ENCODE measurements at regions not wholly inside any gene's neighbourhood (a gene's known extent, or its start where the extent isn't known, plus 50 kb on each side); places are given as distances from the start of the nearest gene placed in this dataset.

GRCh38 chr2:18182861-18183260 is 304.4 kb downstream of the KCNS3 start:
- DNase-seq (ENCODE audit: low read depth), result no peak

- DNase-seq (ENCODE audit: low read depth), result no peak
Observed at GRCh38 chr2:18180912-18181311, 302.4 kb downstream of the KCNS3 start.

GRCh38 chr2:18180031-18180610 is 301.7 kb downstream of the KCNS3 start:
- no peak for DNase-seq (ENCODE audit: low read depth)

GRCh38 chr2:18178736-18179349 is 300.4 kb downstream of the KCNS3 start:
- DNase-seq (ENCODE audit: low read depth), result peak; percentile 39

GRCh38 chr2:18176679-18177215 is 298.3 kb downstream of the KCNS3 start:
- DNase-seq (ENCODE audit: low read depth), result no peak

- no peak for DNase-seq (ENCODE audit: low read depth)
Observed at GRCh38 chr2:18172607-18173006, 294.1 kb downstream of the KCNS3 start.

GRCh38 chr2:18171191-18172139 is 293.0 kb downstream of the KCNS3 start:
- DNase-seq (ENCODE audit: low read depth), result peak; percentile 59

GRCh38 chr2:18170642-18171041 is 292.2 kb downstream of the KCNS3 start:
- no peak for DNase-seq (ENCODE audit: low read depth)

GRCh38 chr2:18169893-18170175 is 291.4 kb downstream of the KCNS3 start:
- DNase-seq (ENCODE audit: low read depth), result no peak

GRCh38 chr2:18169121-18169892 is 290.8 kb downstream of the KCNS3 start:
- DNase-seq (ENCODE audit: low read depth), result no peak

- DNase-seq (ENCODE audit: low read depth), result no peak
Observed at GRCh38 chr2:18167871-18168270, 289.4 kb downstream of the KCNS3 start.

GRCh38 chr2:18161681-18162080 is 283.2 kb downstream of the KCNS3 start:
- no peak for DNase-seq (ENCODE audit: low read depth)

GRCh38 chr2:18159896-18160295 is 281.4 kb downstream of the KCNS3 start:
- no peak for DNase-seq (ENCODE audit: low read depth)

GRCh38 chr2:18156421-18156820 is 278.0 kb downstream of the KCNS3 start:
- no peak for DNase-seq (ENCODE audit: low read depth)

GRCh38 chr2:18156002-18156401 is 277.5 kb downstream of the KCNS3 start:
- DNase-seq (ENCODE audit: low read depth), result no peak

GRCh38 chr2:18154812-18155211 is 276.3 kb downstream of the KCNS3 start:
- DNase-seq (ENCODE audit: low read depth), result no peak

GRCh38 chr2:18154259-18154658 is 275.8 kb downstream of the KCNS3 start:
- DNase-seq (ENCODE audit: low read depth), result no peak

GRCh38 chr2:18153741-18154140 is 275.3 kb downstream of the KCNS3 start:
- DNase-seq (ENCODE audit: low read depth), result no peak

GRCh38 chr2:18151237-18151636 is 272.8 kb downstream of the KCNS3 start:
- DNase-seq (ENCODE audit: low read depth), result no peak

GRCh38 chr2:18149660-18150246 is 271.3 kb downstream of the KCNS3 start:
- DNase-seq (ENCODE audit: low read depth), result no peak

- no peak for DNase-seq (ENCODE audit: low read depth)
Observed at GRCh38 chr2:18136881-18137475, 258.5 kb downstream of the KCNS3 start.
